WTC11 (cell line): ENCODE measurements at regions not wholly inside any gene's neighbourhood (a gene's known extent, or its start where the extent isn't known, plus 50 kb on each side); places are given as distances from the start of the nearest gene placed in this dataset.

ENCODE experiments used
- ATAC-seq: fragments of 200-7000 bp; cut with Tn5 transposase; 2 replicates; pipeline ENCODE4 v1.10.0; 2021; ENCODE audit warnings: mild to moderate bottlenecking, moderate library complexity
- CTCF ChIA-PET: fragments of 300-600 bp; sonication (Branson Sonifier 250); formaldehyde crosslinking; loops from one replicate; lab custom pipeline; 2021; ENCODE audit warnings: antibody characterized with exemption; lab: Charles Lee
- POLR2A ChIA-PET: fragments of 350-600 bp; sonication (Branson Sonifier 250); formaldehyde crosslinking; loops from one replicate; lab custom pipeline; 2021; ENCODE audit warnings: antibody characterized with exemption; lab: Charles Lee
- DNase-seq: peaks from one replicate; pipeline ENCODE4 v3.0.0; 2021; ENCODE audit warnings: low spot score
- H3K27ac Mint-ChIP-seq: 2 replicates; pipeline ENCODE4 v1.8.0; 2021; ENCODE audit warnings: mixed read lengths
- H3K27me3 Mint-ChIP-seq: 2 replicates; pipeline ENCODE4 v1.8.0; 2021; ENCODE audit warnings: low read depth, mild to moderate bottlenecking, moderate library complexity, mixed read lengths
- H3K36me3 Mint-ChIP-seq: 2 replicates; pipeline ENCODE4 v1.8.0; 2021; ENCODE audit warnings: mixed read lengths
- H3K4me1 Mint-ChIP-seq: 2 replicates; pipeline ENCODE4 v1.8.0; 2022; ENCODE audit warnings: mixed read lengths
- H3K4me3 Mint-ChIP-seq: 2 replicates; pipeline ENCODE4 v1.8.0; 2021; ENCODE audit warnings: mild to moderate bottlenecking, moderate library complexity, mixed read lengths
- H3K9me3 Mint-ChIP-seq: 2 replicates; pipeline ENCODE4 v1.8.0; 2021; ENCODE audit warnings: mixed read lengths
- AFF4 ChIP-seq: sonication (generic); formaldehyde crosslinking; IDR thresholded peaks from 2 replicates; pipeline ENCODE4 v1.8.1; 2023; ENCODE audit warnings: mild to moderate bottlenecking, missing genetic modification reagents, borderline replicate concordance
- AR ChIP-seq: fragments of 250-450 bp; sonication (Bioruptor Pico); IDR thresholded peaks from 2 replicates; pipeline ENCODE4 v1.9.0; 2021; ENCODE audit warnings: mild to moderate bottlenecking
- ATF1 ChIP-seq: sonication (generic); formaldehyde crosslinking; IDR thresholded peaks from 2 replicates; pipeline ENCODE4 v1.8.1; 2023; ENCODE audit warnings: mild to moderate bottlenecking, moderate library complexity, missing genetic modification reagents
- ATF2 ChIP-seq: sonication (generic); formaldehyde crosslinking; IDR thresholded peaks from 2 replicates; pipeline ENCODE4 v1.8.1; 2022; ENCODE audit warnings: low read depth, missing genetic modification reagents, borderline replicate concordance
- KAT7 ChIP-seq: sonication (generic); formaldehyde crosslinking; IDR thresholded peaks from 2 replicates; pipeline ENCODE4 v1.8.1; 2023; ENCODE audit warnings: missing genetic modification reagents, mild to moderate bottlenecking, borderline replicate concordance
- MAX ChIP-seq: sonication (generic); formaldehyde crosslinking; IDR thresholded peaks from 2 replicates; pipeline ENCODE4 v1.8.0; 2022; ENCODE audit warnings: mild to moderate bottlenecking, missing genetic modification reagents
- MXD4 ChIP-seq: fragments of 250-450 bp; sonication (Bioruptor Pico); IDR thresholded peaks from 2 replicates; pipeline ENCODE4 v1.8.0; 2021; ENCODE audit warnings: mild to moderate bottlenecking, moderate library complexity, borderline replicate concordance
- PRRX2 ChIP-seq: fragments of 250-450 bp; sonication (Bioruptor Pico); IDR thresholded peaks from 2 replicates; pipeline ENCODE4 v1.8.0; 2021; ENCODE audit warnings: mild to moderate bottlenecking
- RELA ChIP-seq: sonication (generic); formaldehyde crosslinking; IDR thresholded peaks from 2 replicates; pipeline ENCODE4 v1.8.1; 2022; ENCODE audit warnings: missing genetic modification reagents, mild to moderate bottlenecking, borderline replicate concordance
- RORB ChIP-seq: fragments of 250-450 bp; sonication (Bioruptor Pico); IDR thresholded peaks from 2 replicates; pipeline ENCODE4 v1.9.0; 2021; ENCODE audit warnings: mild to moderate bottlenecking
- SOX15 ChIP-seq: fragments of 250-450 bp; sonication (Bioruptor Pico); IDR thresholded peaks from 2 replicates; pipeline ENCODE4 v1.9.0; 2021; ENCODE audit warnings: mild to moderate bottlenecking
- STAT6 ChIP-seq: sonication (generic); formaldehyde crosslinking; conservative IDR thresholded peaks from 2 replicates; pipeline ENCODE4 v1.8.1; 2023; ENCODE audit warnings: mild to moderate bottlenecking, low read depth, missing genetic modification reagents, moderate library complexity
- TEAD1 ChIP-seq: sonication (generic); formaldehyde crosslinking; IDR thresholded peaks from 2 replicates; pipeline ENCODE4 v1.8.0; 2022; ENCODE audit warnings: mild to moderate bottlenecking, missing genetic modification reagents
- ZBTB43 ChIP-seq: sonication (generic); formaldehyde crosslinking; IDR thresholded peaks from 2 replicates; pipeline ENCODE4 v1.8.1; 2023; ENCODE audit warnings: mild to moderate bottlenecking, missing genetic modification reagents
- ZNF219 ChIP-seq: sonication (generic); formaldehyde crosslinking; IDR thresholded peaks from 2 replicates; pipeline ENCODE4 v1.8.0; 2023; ENCODE audit warnings: missing genetic modification reagents, mild to moderate bottlenecking, borderline replicate concordance
- ZNF263 ChIP-seq: sonication (generic); formaldehyde crosslinking; IDR thresholded peaks from 2 replicates; pipeline ENCODE4 v1.8.1; 2022; ENCODE audit warnings: low read depth, mild to moderate bottlenecking, moderate library complexity, missing genetic modification reagents
- ZNF396 ChIP-seq: fragments of 250-450 bp; sonication (Bioruptor Pico); IDR thresholded peaks from 2 replicates; pipeline ENCODE4 v1.8.0; 2021; ENCODE audit warnings: mild to moderate bottlenecking, moderate library complexity, borderline replicate concordance
- ZNF416 ChIP-seq: fragments of 250-450 bp; sonication (Bioruptor Pico); IDR thresholded peaks from 2 replicates; pipeline ENCODE4 v1.9.0; 2021; ENCODE audit warnings: mild to moderate bottlenecking, inconsistent platforms
- ZNF512 ChIP-seq: sonication (generic); formaldehyde crosslinking; IDR thresholded peaks from 2 replicates; pipeline ENCODE4 v1.8.1; 2022; ENCODE audit warnings: missing genetic modification reagents, borderline replicate concordance
- ZSCAN18 ChIP-seq: fragments of 250-450 bp; sonication (Bioruptor Pico); IDR thresholded peaks from 2 replicates; pipeline ENCODE4 v2.1.2; 2022; ENCODE audit warnings: mild to moderate bottlenecking, moderate library complexity

GRCh38 chr6:66623050-66623449 lies 916.0 kb upstream of the EYS start:
- DNase-seq (no peak), ATAC-seq (no peak)
- Mint-ChIP-seq H3K4me1 (peaks cover 2% of the 10 kb centered on the region; the same call in 1 of the 2 replicates), H3K27ac (no peak overlapping the region), H3K36me3 (peaks cover 15% of the 10 kb centered on the region), H3K9me3 (peaks cover 47% of the 10 kb centered on the region), H3K4me3 (no peak overlapping the region), H3K27me3 (no peaks in the 10 kb centered on the region; the same call in none of the 2 replicates)
- no peak for TF ChIP-seq SOX15 (CRISPR knock-in tag)
- TF ChIP-seq MXD4: no peak
- TF ChIP-seq RORB (CRISPR knock-in tag): no peak
- no peak for TF ChIP-seq KAT7 (CRISPR knock-in tag)
- TF ChIP-seq ATF1: no peak
- no peak for TF ChIP-seq ZNF219 (CRISPR knock-in tag)
- TF ChIP-seq ZBTB43 (CRISPR knock-in tag): no peak
- TF ChIP-seq ATF2: no peak
- TF ChIP-seq AR (CRISPR knock-in tag): no peak
- TF ChIP-seq ZNF416: no peak
- TF ChIP-seq ZNF512 (CRISPR knock-in tag): no peak
- no peak for TF ChIP-seq STAT6
- TF ChIP-seq MAX: no peak
- no peak for TF ChIP-seq ZSCAN18 (CRISPR knock-in tag)
- TF ChIP-seq ZNF396 (CRISPR knock-in tag): no peak
- TF ChIP-seq AFF4 (CRISPR knock-in tag): no peak
- TF ChIP-seq PRRX2 (CRISPR knock-in tag): no peak
- no peak for TF ChIP-seq TEAD1 (CRISPR knock-in tag)
- TF ChIP-seq RELA (CRISPR knock-in tag): no peak
- no peak for TF ChIP-seq ZNF263
- POLR2A ChIA-PET: no interaction called here
- CTCF ChIA-PET: no interaction called here
